HG03103 (cell line): ENCODE measurements at regions not wholly inside any gene's neighbourhood (a gene's known extent, or its start where the extent isn't known, plus 50 kb on each side); places are given as distances from the start of the nearest gene placed in this dataset.
"Not testable (repeated sequence)": the region's sequence is repeated elsewhere in the genome, so short reads cannot be mapped to it uniquely, and the experiment has no call there.

Experiments
- ATAC-seq: cut with Tn5 transposase; IDR thresholded peaks from one replicate; pipeline ENCODE4 v1.9.1; 2021; ENCODE audit warnings: low read depth; ENCODE audit not compliant: unreplicated experiment

DNA sequence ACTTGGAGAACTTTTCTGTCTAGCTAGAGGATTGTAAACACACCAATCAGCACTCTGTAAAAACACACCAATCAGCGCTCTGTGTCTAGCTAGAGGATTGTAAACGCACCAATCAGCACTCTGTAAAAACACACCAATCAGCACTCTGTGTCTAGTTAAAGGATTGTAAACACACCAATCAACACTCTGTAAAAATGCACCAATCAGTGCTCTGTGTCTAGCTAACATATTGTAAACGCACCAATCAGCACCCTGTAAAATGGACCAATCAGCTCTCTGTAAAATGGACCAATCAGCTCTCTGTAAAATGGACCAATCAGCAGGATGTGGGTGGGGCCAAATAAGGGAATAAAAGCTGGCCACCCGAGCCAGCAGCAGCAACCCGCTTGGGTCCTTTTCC, 91.1 kb upstream of the KRAS start:
- not testable (repeated sequence) for ATAC-seq

DNA sequence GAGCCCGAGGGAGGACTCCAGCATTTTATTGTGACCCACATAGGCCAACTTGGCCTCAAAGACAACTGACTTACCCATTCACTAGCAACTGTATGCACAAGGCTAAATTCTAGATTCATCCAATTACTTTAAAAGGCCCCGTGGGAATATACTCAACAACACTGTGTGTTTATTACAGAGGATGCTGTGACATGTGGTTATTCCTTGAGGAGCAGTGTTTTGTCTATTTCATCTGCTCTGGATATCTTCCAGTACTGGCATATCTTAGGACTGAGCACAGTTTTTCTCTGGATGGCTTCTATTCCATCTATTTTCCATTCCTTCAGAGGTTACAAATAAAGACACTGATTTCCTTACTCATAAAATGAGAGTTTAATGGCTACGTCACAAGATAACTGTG, 87.2 kb upstream of the KRAS start:
- no peak for ATAC-seq

DNA sequence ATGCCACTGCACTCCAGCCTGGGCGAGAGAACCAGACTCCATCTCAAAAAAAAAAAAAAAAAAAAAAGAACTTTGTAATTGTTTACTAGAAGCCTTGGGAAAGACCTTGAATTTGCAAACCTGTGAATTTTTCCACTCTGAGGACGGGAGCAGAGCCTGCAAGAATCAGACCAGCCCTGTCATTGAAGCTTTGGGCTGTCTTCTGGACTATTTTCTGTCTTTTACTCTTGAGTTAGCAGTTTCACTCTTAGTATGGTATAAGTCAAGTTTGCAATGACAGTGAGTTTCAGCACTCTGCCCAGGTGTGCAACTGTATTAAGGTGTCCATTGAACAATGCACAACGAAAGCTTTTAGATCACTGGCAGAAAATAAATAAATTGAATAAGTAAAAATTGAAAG, 81.4 kb upstream of the KRAS start:
- peak; percentile 76 for ATAC-seq

DNA sequence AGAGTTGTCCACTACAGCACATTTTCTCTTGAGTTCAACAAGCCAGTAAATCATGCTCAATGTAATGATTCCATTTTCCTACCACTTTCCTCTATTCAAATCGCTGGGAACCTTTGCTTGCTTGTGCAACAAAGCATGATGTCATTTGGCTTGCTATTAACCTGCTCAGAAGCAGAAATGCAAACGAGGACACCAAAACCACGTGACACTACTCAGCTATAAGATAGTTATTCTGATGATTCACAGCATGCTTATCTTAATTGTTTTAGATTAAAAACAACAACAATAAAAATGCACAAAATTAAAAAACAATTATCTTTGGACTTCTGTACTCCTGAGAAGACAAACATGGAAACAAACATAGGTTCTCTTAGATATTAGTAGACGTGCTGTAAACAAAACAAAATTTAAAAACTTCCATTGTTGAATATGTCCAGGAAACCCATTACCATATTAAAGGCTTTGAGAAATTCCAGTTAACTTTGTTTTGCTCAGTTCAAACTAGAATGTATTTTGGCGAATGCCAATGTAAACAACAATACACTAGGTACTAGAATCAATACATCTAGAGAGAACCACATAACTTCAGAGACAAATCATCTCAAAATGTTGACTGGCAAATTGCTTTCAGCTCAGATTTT, 77.5 kb upstream of the KRAS start:
- no peak for ATAC-seq

DNA sequence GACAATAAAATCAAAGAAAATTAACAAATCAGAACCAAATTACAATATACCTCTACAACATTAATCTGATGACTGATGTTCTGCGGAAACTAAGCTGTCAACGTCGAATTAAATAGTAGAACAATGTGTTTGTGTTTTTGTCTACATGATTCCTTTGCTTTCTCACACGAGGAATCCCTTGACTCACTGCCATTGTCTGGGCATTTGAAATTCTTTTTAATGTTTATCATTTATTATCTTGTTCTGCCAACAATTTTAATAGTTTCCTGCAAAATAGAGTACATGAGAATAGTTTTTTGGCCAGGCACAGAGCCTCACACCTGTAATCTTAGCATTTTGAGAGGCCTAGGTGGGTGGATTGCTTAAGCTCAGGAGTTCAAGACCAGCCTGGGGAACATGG, 76.6 kb upstream of the KRAS start:
- no peak for ATAC-seq

DNA sequence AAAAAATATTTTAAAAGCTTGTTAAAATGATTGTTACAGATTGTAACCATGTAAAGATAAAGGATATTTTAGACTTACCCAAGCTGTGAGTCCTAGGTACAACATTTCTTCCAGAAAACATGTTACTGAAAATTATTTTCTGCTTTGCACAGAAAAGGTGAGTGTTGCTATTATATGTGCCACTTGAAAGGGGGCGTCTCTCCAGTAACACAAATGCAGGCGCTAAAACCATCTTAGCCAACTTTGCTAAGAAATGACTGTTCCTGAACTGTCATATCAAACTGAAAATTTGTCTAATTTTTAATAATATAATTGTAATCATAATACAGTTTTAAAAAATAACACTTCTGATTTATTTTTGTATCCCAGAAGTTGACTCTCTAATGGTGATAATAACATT, 75.6 kb upstream of the KRAS start:
- ATAC-seq = no peak

DNA sequence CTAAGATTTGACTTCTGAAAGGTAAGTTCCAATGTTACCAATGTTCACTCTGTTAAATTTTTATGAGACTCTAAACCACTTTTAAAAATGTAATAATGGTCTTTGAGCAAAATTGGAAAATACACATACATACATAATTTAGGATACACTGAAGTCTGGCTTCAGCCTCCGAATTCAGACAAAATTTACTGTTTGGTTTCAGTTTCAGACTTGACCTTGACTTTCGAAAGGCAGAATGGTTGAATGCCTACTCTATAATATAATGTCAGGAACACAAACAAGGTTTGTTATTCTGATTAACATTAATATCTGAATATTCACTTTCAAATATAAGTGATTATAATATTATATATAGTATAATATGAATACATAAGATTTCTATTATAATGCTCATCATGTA, 74.1 kb upstream of the KRAS start:
- ATAC-seq = no peak

DNA sequence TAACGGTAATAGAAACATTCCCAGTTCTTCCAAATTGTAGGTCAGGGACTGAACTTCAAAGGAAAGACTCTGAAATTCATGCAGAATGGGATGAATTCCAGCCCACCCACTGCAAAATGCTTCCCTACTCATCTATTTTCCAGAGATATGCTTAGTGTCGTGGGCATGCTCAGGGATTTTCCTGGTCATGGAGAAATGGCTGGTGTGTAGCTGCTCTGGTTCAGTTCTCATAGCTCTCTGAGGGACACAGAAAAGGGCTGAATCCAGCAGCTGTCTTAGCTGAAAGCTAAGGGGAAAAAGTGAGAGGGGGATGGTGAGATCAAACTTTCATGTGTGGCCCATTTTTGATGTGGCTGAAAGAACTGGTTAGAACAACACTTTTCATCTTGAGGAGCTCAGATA, 72.9 kb upstream of the KRAS start:
- no peak for ATAC-seq

DNA sequence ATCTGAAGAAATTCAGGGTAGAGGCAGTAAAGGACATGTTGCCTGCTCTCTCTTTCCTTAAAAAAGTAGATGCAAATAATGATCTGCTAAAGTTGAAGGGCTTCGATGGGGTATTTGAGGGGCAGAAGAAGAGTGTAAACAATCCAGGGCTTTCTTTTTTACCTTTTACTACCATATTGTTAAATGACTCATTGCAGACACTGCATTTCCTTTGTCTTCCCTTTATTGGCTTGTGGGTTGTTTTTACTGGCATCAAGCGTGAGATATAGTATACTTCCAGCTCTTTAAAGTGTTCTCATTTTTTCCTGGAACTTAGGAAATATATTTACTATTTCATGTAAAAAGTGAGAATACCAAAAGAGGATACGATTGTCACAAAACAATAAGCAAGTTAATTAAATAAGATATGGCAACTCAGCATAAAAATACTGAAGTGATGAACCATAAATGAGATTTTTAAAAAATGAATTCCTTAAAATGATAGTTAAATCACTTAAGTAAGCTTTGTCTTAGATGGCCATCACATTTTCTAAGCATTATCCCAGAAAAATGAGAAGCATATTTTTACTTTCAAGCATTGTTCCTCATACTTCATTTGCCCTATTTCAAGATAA, 72.3 kb upstream of the KRAS start:
- no peak for ATAC-seq

DNA sequence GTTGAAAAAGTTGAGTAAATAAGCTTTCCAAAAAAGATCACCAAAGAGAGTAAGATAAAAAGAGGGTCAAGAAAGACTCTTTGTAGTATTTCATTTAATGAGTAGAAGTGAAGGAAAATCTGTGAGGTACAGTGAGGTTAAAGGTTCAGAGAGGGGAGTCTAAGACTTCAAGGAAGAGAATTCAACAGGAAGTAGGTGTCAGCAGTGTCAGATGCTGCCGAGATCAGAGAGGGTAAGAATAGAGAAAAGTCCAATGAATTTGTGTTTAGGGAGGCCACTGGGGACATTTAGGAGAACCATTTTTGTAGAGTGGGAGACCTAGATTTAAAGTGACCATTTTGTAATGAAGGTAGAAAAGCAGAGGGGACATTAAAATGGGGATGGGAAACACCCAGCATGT, 71.6 kb upstream of the KRAS start:
- ATAC-seq = no peak

DNA sequence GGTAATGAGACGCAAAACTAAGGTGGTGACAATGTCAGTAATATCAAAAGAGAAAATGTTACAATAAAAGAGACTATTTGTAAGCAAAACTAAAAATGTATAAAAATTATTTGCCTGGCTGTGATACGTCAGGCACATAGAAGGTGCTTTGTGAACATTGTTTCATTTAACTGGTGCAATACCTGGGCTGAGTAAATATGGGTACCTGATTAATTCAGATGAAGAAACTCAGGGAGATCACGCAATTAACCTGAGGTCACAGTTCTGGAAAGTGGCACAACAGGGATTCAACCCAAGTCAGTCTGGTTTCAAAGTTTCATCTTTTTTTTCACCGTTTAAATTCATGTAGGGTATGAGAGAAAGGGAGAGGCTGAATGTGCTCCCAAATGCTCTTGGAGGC, 71.0 kb upstream of the KRAS start:
- no peak for ATAC-seq

DNA sequence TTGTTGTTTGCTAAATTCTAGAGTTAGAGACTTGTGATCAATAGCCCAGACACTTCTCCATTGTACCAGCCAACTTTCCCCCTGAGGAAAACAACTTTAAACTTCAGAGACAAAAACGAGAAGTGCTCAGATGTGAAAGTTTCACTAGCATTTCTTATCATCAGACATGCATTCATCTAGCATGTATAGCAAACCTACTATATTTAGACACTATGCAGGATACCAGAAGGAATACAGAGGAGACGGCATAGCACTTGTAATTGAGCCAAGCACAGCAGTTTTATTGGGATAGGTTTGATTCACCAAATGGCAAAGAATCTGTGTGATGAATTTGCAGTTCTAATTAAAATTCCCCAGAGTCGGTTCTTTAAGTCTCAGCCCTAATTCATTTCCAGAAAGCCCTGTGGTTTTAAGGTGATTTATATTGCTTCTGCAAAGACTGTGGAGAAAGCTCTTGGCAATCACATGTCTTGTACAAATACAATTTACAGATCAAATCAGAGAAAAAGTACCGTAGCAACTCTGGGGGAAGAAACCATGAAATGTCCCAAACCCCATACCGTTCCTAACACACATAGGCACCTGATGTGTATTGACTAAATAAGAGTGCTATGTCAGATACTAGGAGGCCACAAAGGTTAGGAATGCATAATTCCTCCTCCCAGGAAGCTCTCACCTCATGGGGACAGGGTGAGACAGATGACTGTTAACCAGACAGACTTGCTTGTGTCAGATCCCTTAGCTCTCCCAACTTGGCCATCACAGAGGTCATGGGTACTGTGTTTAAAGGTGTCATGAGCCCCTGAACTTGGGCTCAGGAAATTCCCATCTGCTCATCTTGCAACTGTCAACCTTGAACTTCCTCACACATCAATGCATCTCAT, 69.6 kb upstream of the KRAS start:
- peak; percentile 67 for ATAC-seq

DNA sequence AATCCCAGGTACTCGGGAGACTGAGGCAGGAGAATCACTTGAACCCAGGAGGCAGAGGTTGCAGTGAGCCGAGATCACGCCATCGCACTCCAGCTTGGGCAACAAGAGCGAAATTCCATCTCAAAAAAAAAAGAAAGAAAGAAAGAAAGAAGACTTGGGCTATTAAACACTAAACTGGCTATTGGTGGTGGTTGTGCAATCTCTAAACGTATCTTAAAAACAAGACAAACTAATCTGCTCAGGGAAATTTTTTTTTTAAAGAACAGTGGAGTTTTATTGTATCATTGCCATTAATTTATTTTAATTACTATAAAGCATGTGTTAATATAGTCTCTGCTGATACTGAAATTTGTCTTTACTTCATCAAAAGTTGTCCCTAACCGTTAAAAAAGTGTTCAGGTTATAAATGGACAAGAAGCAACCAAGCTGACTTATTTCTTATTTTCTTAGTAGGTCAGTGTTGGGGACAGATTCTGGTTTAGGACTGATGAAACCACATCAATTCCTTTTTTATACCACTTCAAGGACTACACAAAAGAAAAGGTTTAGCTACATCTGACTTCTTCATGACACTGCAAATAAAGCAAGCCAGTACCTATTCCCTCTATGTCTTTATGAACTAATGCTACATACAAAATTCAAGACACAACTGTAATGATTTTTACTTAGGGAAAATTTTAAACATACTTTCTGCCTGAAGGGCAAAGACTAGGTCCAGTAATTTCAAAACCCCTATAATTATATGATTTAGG, 68.7 kb upstream of the KRAS start:
- ATAC-seq = no peak

DNA sequence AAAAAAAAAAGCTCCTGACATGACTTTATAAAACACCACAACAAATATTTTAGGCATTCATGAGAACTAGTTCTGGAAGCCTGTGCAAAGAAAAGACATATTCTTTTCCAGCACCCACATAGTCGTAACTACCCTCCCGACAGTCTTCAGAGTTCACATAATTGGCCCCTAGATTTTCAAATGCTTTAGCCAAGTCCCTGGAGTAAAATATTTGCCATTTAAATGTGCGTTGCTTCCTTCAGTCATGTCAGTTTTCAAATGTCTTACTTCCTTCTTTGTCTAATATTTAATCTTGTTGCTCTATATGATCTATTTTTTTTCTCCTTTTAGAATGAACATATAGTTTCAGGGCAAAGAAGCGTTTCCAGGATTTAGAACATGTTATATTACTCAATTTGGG, 66.8 kb upstream of the KRAS start:
- no peak for ATAC-seq

DNA sequence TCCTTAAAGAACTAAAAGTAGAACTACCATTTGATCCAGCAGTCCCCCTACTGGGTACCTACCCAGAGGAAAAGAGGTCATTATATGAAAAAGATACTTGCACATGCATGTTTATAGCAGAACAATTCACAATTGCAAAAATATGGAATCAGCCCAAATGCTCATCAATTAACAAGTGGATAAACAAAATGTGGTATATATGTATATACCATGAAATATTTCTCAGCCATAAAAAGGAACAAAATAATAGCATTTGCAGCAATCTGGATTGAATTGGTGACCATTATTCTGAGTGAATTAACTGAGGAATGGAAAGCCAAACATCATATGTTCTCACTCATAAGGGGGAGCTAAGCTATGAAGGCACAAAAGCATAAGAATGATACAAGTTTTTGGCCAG, 64.7 kb upstream of the KRAS start:
- no peak for ATAC-seq

DNA sequence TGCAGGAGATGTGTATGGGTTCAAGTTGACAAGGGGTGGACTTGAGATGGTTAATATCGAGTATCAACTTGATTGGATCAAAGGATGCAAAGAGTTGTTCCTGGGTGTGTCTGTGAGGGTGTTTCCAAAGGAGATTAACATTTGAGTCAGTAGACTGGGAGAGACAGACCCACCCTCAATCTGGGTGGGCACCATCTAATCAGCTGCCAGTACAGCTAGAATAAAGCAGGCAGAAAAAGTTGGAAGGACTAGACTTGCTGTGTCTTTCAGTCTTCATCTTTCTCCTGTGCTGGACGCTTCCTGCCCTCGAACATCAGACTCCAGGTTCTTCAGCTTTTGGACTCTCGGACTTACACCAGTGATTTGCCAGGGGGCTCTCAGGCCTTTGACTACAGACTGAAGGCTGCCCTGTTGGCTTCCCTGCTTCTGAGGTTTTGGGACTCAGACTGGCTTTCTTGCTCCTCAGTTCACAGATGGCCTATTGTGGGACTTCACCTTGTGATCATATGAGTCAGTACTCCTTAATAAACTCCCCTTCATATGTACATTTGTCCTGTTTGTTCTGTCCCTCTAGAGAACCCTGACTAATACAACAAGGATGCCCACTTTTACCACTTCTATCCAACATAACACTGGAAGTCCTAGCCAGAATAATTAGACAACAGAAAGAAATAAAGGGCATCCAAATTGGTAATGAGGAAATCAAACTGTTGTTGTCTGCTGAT, 62.7 kb upstream of the KRAS start:
- not testable (repeated sequence) for ATAC-seq

DNA sequence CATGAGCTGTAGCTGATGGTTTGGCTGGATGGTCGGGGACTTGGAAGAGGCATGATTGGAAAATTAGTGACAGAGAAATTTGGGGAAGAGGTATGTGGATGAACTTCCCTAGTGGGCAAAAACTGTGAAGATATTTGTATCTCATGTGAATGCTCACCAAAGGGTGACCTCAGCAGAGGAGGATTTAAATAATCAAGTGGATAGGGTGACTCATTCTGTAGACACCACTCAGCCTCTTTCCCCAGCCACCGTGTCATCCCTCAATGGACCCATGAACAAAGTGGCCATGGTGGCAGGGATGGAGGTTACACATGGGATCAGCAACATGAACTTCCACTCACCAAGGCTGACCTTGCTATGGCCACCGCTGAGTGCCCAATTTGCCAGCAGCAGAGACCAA, 60.8 kb upstream of the KRAS start:
- ATAC-seq = no peak

DNA sequence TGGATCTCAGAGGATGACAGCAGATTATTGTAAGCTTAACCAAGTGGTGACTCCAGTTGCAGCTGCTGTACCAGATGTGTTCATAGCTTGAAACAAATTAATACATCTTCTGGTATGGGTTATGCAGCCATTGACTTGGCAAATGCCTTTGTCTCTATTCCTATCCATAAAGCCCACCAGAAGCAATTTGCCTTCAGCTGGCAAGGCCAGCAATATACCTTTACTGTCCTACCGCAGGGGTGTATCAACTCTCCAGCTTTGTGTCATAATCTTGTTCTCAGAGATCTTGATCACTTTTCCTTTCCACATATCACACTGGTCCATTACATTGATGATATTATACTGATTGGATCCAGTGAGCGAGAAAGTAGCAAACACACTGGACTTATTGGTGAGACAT, 59.3 kb upstream of the KRAS start:
- not testable (repeated sequence) for ATAC-seq

DNA sequence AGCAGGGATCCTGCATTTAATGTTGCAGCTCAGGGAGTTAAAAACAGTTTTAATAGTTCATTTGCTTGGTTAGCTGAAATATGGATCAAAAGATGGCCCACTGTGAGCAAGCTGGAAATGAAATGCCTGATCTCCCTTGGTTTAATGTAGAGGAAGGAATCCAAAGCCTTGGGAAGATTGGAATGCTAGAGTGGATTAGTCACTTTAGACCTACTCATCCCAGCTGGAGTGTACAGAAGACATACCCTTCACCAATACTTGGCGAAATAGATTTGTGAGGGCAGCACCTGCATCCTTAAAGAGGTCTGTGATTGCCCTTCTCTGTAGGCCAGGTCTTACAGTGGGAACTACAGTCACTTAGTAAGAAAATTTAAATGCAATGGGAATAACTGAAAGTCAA, 58.0 kb upstream of the KRAS start:
- no peak for ATAC-seq

DNA sequence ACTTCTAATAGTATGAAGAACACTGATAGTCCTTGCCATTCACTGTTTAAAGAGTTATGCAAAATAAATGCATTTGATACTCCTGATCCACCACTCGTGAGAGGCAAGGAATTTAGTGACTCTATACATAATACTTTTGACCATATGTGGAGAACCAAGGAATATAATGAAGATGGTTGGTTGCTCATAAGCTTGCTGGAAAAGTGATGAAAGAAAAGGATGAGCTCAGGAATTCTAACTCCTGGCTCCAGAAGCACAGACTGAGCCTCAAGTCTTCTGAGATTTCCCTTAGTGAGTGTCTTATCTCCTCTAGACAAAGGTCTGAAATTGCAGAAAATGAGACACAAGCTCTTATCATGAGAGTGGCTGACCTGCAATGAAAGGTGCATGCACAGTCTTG, 57.1 kb upstream of the KRAS start:
- no peak for ATAC-seq

DNA sequence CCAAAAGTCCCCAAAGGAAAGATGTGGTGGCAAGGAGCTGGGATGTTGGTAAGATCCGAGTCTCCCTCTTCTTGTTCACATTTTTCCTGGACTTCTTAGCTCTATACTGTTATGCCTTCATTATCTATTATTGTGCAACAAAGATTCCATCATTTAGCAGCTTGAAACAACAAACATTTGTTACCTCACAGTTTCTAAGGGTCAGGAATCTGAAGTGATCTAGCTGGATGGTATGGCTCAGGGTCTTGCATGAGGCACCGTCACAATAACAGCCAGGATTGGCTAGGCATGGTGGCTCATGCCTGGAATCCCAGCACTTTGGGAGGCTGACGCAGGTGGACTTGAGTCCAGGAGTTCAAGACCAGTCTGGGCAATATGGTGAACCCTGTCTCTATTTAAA, 51.1 kb upstream of the KRAS start:
- no peak for ATAC-seq
